GM21786 (cell line): ENCODE measurements at regions not wholly inside any gene's neighbourhood (a gene's known extent, or its start where the extent isn't known, plus 50 kb on each side); places are given as distances from the start of the nearest gene placed in this dataset.
"Not testable (repeated sequence)": the region's sequence is repeated elsewhere in the genome, so short reads cannot be mapped to it uniquely, and the experiment has no call there.

ENCODE experiments used
- ATAC-seq: cut with Tn5 transposase; IDR thresholded peaks from one replicate; pipeline ENCODE4 v1.9.1; 2021; ENCODE audit not compliant: unreplicated experiment

DNA sequence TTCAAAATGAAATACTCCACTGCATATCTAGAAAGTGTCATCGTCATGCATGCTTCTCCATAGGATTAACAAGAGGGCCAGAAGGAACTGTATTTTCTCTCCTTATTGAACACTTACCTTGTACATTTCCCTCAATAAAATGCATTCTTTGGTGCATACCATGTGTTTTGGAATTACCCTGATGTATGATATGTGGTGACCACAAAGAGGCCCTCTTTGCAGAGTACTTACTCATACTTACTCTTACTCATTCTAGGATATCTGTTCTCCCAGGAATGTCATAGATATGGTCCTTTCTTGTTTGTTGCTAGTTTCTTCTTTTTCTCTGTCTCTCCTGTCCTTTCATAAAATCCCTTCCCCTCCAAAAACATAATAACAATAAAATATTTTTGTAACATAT lies 1087.1 kb upstream of the POT1 start:
- ATAC-seq, result no peak

DNA sequence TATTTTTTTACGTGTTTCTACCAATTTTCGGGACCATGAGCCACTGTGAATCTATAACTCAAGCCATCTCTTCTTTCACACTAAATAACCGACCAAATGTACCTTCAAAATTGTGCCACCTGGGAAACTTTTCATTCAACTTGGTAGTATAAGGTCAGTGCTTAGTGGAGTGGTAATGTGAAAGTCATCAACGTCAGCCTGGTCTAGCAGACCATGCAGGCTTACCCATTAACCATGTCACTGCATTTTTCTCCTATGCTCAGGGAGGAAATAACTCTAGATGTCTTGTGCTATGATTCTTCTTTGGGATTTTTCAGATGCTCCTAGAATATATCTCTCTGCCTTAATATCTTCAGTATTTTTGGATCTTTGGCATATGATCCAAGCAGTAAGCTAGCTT lies 1075.4 kb upstream of the POT1 start:
- ATAC-seq, result no peak

DNA sequence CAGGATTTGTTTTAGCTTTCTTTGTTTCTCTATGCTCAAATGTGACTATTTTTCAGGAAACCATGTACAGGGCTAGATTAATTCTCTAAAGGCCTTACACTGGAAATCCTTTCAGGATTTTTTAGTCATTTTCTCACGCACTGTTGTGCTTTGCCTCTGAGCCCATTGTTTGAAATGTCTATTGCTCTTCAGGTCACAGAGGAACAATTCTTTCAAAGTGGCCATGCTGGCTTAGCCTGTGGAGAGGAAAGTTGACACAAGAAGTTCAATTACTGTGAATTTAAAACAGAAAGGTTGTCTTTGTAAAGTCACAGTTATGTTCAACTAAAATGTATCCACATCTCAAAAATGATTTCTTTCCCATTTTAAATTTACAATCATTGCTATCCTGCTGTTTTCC lies 1071.7 kb upstream of the POT1 start:
- no peak for ATAC-seq

DNA sequence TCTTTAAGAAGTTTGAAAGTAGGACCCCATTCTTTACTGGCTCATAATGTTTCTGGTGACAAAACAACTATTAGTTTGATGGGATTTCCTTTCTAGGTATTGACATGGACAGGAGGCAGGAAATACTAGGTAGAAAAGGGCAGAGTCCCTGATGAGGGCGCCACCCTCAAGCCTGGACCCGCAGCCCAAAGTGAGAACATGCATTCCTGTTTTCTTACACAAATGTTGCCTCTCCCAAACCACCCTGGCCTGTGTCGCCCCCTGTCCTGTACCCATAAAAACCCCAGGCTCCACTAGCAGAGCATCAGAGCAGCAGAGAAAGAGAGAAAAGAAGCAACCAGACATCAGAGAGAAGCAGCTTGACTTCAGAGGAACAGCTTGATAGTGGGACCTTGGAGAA lies 1055.2 kb upstream of the POT1 start:
- no peak for ATAC-seq

DNA sequence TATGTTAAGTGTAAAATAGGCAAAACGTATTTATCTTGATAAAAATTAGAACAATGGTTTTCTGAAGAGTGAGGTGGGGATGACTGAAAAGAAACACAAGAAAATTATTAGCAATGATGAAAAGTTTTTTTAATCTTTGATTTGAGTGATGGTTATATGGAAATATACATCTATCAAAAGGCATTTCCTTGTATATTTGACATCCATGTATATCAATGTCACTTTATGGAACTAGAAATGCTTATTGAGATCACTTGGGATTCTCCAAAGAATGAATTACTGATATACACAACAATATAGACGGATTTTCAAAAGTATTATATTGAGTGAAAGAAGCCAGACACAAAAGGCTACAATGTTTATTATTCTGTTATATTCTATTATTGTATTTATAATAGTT lies 1042.0 kb upstream of the POT1 start:
- no peak for ATAC-seq

DNA sequence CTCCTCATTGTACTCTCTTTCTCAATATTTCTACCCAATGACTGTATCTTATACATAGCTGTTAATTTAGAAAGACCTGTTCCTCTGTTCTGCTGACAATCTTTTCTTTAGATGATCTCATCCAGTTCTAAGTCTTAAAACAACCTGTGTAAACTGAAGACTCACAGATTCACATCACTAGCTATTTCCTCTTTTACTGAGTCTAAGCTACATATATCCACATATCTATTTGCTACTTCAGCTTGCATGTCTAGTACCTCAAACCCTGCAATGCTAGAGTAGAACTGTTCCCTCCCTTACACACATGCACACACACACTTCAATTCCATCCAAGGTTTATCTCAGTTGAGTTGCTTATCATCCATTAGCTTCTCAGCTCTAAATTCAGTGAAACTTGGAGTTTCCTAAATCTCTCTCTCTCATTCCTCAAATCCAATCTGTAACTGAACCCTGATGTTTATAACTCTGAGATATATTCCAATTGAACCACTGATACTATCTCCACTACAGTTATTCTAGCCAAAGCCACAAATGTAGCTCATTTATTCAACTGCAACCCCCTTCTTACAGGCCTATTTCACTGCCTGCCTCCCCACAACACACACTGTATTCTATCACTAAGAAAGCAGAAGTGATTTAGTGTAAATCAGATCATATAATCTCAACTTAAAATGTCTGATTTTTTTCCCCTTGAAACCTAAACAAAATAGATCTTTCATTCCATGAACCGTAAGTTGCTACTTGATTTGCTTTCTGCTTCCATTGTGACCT lies 1036.8 kb upstream of the POT1 start:
- peak; percentile 69 for ATAC-seq

DNA sequence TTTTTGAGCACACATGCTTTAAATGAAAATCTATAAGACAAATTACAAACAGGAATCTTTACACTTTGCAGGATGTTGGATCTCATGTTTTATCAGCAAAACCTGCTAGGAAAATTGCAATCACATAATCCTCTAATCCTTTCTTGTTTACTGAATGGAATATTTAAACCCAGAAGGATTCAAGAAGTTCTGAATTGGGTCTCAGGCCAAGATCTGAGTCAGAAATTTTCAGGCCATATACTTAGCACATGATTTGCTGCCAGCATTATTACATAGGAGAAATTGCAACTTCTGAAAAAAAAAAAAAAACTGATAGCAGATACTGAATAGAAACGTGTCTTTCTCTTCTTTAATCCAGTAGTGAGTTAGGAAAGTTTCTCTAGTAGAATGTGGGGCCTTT lies 1005.3 kb upstream of the POT1 start:
- ATAC-seq, result no peak

DNA sequence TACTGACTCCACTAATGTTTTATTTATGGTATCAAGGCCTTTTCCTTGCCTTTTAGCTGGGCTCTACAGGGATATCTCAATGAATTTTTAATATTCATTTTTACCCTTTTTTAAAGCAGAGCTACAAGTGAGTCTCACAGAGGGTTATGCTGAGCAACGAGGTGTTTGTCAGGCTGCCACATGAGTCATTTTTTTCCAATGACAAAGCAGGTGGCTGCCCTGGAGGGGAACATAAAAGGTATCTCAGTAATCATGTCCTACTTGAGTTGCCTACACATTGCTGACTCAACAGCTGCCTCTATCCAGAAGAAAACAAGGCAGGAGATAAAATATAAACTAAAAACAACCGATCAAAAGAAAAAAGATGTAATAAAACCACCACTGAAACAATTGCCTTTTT lies 1004.9 kb upstream of the POT1 start:
- no peak for ATAC-seq

DNA sequence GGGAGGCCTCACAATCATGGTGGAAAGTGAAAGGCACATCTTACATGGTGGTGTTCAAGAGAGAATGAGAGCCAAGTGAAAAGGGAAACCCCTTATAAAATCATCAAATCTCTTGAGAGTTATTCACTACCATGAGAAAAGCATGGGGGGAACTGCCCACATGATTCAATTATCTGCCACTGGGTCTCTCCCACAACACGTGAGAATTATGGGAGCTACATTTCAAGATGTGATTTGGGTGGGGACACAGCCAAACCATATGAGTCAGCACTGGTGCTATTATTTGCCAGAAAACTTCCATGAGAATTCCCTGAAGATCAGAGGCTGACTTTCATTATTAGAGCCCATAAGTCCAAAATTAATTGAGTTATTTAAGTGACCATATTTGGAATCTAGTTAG lies 1001.2 kb upstream of the POT1 start:
- no peak for ATAC-seq

DNA sequence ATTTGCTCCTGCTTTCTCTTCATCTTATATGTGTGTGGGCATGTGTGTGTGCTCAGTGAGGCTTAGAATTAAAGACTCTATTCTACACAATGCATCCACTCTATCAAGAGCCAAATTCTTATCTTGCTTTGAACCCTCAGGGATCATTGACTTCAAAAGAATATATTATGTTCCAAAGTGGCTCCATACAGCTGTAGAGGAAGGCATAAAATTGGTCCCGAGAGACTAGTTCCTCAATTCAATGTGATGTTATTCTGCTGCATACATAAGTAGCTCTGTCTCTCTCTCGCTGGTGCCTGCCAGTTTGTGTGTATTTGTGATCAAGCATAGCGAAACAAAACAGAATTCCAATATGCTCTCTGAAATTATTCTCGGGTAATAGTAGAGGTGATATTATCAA lies 997.9 kb upstream of the POT1 start:
- no peak for ATAC-seq

DNA sequence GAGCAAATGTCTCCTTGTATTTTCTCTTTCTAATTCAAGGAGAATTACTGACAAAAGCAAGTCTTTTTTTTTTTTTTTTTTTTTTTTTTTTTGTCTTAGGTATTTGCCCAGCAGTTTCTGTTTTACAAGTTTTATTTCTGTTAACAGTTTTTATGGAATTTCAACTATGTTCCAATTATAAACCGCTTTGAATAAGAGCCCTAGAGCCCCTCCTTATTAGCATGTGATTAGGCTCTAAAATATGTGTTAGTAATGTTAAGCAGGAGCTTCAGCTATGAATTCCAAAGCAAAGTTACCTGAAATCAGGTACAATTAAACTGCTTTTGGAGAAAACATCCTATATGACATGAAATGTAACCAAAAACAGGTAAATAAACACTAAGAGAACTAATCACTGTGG lies 997.0 kb upstream of the POT1 start:
- ATAC-seq, result no peak

DNA sequence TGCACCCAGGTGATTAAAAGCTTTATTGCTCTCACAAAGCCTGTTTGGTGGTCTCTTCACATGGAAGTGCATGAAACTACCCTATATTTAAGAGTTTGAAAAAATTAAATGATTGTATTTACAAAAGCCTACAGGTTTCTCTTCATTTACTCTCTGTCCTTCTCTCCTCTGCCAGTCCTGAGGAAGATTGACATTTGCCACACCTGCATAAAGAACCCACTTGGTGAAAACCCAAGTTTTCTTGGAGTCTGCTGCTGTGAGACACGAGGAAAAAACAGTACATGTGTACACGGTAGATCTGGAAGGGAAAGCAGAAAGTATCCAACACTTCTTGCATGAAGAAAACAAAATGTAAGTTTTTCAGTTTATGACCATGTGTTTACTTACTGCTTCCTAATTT lies 994.4 kb upstream of the POT1 start:
- ATAC-seq, result no peak

DNA sequence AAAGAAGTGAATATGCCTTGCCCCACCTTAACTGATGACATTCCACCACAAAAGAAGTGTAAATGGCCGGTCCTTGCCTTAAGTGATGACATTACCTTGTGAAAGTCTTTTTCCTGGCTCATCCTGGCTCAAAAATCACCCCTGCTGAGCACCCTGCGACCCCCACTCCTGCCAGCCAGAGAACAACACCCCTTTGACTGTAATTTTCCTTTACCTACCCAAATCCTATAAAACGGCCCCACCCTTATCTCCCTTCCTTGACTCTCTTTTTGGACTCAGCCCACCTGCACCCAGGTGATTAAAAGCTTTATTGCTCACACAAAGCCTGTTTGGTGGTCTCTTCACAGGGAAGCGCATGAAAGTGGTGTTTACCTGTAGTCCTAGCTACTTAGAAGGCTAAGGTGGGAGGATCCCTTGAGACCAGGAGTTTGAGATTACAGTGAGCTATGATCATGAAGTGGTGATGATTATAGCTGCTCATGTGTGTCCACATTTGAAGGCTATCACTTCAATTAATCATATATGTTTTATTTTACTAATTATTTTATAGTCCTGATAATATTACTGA lies 985.8 kb upstream of the POT1 start:
- not testable (repeated sequence) for ATAC-seq

DNA sequence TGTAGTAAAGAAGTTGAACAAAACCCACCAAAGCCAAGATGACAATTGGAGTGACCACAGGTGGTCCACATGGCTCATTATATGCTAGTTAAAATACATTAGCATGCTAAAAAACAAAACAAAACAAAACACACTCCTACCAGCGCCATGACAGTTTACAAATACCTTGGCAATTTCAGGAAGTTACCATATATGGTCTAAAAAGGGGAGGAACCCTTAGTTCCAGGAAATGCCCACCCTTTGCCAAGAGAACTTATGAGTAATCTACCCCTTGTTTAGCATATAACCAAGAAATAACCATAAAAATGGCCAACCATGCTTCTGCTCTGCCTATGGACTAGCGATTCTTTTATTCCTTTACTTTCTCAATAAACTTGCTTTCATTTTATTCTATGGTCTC lies 979.1 kb upstream of the POT1 start:
- no peak for ATAC-seq

DNA sequence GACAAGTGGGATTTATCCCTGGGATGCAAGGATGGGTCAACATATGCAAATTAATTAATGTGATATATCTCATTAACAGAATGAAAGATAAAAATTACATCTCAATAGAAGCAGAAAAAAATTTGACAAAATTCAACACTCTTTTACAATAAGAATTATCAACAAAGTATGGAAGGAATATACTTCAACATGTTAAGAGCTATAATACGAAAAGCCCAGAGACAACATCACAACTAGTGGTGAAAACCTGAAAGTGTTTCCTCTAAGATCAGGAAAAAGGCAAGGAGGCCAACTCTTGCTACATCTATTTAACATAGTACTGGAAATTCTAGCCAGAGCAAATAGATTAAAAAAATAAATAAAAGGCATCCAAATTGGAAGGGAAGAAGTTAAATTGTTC lies 970.0 kb upstream of the POT1 start:
- no peak for ATAC-seq

DNA sequence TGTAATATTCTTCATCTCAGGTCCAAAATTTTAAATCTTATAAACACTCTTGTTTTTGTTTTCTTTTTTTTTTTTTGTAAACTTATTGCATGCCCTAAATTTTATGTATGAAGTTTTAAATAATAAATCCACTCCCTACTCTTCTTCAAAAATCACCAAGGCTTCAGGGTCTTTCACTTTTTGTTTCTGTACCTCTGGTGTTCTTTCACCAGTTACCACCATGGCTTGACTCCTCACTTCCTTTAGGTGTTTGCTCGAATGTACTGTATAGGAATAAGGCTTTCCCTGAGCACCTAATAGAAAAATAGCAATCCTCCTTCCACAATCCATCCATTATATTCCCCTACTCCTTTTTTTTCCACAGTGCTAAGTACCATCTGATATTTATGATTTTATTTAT lies 962.8 kb upstream of the POT1 start:
- ATAC-seq, result no peak

DNA sequence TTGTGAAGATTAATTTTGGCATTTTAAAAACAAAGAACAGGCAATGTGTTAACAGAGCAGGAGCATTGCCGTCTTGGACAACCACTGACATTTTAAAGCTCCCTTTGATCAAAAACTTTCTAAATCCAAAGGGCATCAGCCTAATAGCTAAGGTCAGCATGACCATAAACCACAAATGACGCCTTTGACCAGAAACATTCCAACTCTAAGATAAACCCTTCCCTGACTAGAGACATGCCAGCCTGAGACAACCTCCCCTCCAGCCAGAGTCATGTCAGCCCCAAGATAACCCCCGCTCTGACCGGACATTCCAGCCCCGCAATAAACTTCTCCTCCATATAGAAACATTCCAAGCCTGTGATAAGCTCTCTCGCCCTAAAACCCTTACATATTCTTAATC lies 949.4 kb upstream of the POT1 start:
- no peak for ATAC-seq

DNA sequence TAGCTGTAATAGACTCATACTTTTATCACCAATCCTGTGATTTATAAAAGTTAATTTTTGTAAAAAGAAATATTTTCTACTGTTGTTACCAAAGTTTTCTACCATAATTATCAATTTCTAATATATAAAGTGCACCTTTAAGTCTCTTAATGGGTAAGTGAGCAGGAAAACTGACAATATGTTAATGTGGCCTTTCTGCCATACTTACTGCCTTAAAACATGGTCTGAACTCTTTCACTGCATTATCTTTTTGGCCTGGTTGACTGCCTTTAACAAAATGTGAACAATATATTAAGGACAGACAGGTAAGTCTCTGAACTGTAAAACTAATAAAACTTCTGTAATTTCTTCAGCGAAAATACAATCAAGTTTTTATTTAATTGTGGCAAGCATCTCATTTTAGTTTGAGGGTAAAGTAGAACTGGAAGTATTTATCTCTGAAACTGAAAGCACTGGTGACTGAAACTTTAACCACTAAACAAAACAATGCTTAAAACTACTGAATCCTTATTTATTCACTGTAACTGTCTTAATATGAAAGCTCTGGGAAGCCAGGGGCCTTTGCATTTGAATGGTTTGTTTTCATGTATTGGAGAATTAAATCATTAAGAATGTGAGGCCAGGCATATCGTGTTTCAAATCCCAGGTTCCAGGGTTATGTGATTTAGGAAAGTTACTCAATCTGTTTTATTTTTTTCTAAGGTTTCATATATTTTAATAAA lies 948.8 kb upstream of the POT1 start:
- peak; percentile 68 for ATAC-seq

DNA sequence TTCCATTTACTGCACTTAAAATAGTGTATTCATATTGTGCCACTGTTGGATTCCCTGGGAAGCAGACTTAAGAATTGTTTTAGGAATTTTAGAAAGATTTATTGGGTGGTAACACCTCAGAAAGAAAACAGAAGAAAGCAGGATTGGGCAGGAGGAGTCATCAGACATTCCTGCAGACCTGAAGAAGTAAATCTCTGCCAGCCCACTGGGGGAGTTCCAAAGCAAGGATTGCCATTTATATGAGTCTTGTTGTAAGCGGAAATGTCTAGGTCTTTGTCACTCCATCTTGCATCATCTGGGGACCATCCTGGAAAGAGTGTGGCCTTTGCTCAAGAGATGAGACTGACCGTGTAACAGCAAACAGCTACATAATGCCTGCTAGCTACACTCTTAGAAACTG lies 947.6 kb upstream of the POT1 start:
- ATAC-seq, result no peak

DNA sequence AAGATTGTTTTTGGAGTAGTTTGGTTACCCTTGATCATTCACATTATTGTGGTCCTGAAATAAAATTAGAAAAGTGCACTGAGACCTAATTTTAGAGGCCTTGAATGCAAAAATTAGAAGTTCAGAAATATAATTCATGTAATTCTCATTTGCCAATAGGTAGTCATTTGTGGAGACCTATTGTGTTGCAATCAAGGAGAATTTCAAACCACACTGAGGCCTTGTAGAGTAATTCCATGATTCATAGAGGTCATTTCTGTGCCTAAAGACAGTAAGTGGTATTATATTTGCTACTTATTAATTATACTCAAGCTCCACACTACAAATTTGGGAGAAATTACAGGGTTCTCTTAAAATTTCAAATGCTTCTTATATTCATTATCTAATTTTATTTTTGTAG lies 946.8 kb upstream of the POT1 start:
- ATAC-seq, result no peak

DNA sequence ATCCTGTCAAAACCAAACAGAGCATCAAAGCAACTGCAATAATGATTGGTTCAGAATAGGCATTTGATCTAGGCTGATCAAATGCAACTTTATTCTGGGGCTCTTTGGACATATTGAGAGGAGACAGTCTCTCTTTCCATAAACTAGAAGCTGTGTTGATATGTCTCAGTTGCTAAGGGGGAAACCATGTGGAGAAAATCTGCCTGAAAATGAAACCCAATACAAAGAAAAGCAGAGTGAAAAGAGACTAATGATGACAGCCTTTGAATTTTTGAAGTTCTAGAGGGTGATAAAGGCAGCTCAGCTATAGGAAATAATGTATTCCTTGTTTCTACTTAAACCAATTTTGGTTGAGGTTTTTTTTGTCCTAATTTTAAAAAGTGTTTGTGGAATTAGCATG lies 941.8 kb upstream of the POT1 start:
- ATAC-seq, result no peak

DNA sequence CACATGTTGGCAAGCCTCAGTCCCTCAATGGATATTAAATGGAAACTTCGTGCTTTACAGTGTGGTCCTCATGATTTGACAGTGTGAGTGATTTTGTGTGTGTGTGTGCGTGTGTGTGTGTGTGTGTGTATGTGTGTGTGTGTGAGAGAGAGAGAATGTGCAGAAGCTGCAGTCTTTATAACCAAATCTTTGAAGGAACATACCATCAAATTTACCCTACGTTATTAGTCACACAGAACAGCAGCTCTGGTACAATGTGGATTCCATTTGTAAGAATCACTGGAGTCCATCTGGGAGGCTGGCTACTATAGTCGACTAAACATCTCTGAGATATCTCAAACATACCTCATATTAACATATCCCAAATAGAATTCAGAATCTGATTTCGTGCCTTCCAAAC lies 928.0 kb upstream of the POT1 start:
- ATAC-seq, result no peak

DNA sequence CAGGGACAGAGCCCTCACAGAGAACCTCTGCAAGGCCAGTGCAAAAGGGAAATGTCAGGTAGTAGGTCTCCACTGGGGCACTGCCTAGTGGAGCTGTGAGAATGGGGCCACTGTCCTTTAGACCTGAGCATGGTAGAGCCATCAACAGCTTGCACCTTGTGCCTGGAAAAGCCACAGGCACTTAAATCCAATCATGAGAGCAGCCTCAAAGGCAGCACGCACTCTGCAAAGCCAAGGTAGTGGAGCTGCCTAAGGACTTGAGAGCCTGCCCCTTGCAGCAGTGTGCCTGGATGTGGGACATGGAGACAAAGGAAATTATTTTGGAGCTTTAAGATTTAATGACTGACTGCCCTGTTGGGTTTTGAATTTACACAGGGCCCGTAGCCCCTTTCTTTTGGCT lies 918.5 kb upstream of the POT1 start:
- ATAC-seq, result no peak
